ENCODE measurements at regions not wholly inside any gene's neighbourhood (a gene's known extent, or its start where the extent isn't known, plus 50 kb on each side); places are given as distances from the start of the nearest gene placed in this dataset.

- Mint-ChIP-seq H3K4me3 (ENCODE audit: low read depth) (no peak overlapping the region), H3K9me3 (peaks cover 11% of the 10 kb centered on the region)
Measured at GRCh38 chr5:135162661-135163265, 128.7 kb upstream of the PITX1 start.

DNA sequence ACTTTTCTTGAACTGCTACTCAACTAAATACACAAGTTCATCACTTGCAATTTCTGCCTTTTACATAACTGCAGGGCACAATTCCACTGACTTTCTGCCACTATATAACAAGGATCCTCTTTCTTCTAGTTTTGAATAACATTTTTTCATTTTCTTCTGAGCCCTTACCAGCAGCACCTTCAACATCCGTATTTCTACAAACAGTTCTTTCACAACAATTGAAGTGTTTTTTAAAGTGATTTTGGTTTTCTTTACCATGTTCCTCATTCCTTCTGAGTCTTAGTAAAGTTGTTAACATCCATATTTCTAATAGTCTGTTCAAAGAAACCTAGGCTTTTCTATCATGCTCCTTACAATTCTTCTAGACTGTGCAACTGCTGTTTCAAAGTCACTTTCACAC lies 127.2 kb upstream of the PITX1 start:
- DNase-seq (ENCODE audit: low spot score) = no peak
- H3K27ac Mint-ChIP-seq = no peak overlapping the region
- peaks cover 10% of the 10 kb centered on the region for H3K27me3 Mint-ChIP-seq (ENCODE audit: low read depth)
- H3K4me3 Mint-ChIP-seq (ENCODE audit: low read depth) = no peak overlapping the region
- H3K9me3 Mint-ChIP-seq = peaks cover 11% of the 10 kb centered on the region
- intact Hi-C loops (cut with micrococcal nuclease) = no loop called here
- H3K36me3 Mint-ChIP-seq (ENCODE audit: low read depth) = no peaks in the 10 kb centered on the region
- no peaks in the 10 kb centered on the region for H3K4me1 Mint-ChIP-seq (ENCODE audit: low read depth)

More at GRCh38 chr5:135162661-135163265, 128.7 kb upstream of the PITX1 start:
- intact Hi-C loops (cut with micrococcal nuclease) = no loop called here
- no peaks in the 10 kb centered on the region for H3K36me3 Mint-ChIP-seq (ENCODE audit: low read depth)
- H3K27me3 Mint-ChIP-seq (ENCODE audit: low read depth) = peaks cover 17% of the 10 kb centered on the region
- no peak overlapping the region for H3K27ac Mint-ChIP-seq
- no peak for DNase-seq (ENCODE audit: low spot score)
- no peaks in the 10 kb centered on the region for H3K4me1 Mint-ChIP-seq (ENCODE audit: low read depth)

DNA sequence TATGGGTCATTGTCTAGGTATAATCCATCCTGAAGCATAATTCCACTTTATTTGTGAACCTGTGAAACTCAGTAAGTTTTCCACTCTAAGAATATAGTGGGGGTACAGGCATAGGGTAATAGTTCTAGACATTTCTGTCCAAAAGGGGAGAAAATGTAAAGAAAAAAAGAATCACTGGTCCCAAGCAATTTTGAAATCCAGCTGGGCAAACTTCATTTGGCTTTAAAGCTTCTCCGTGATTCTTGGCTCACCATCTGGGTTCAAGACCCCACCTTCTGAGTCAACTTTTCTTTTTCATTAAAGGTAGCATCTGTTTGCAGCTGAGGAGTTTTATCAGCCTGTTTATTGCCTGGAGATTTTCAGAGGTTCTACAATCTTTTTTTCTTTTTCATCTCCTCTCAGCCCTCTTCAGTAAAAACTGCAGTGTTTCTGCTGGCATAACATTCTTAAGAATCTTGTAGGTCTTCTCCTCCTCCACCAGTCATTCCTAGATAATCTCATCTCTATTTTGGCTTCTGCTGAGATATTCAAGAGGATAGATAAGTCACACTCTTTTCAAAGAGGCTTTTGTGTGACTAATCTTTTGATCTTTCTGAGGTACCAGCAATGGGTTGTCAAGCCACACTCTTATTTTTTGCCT lies 126.1 kb upstream of the PITX1 start:
- no peak overlapping the region for H3K27ac Mint-ChIP-seq
- no peak overlapping the region for H3K4me3 Mint-ChIP-seq (ENCODE audit: low read depth)
- intact Hi-C loops (cut with micrococcal nuclease) = no loop called here
- H3K27me3 Mint-ChIP-seq (ENCODE audit: low read depth) = peaks cover 10% of the 10 kb centered on the region
- no peaks in the 10 kb centered on the region for H3K36me3 Mint-ChIP-seq (ENCODE audit: low read depth)
- peaks cover 11% of the 10 kb centered on the region for H3K9me3 Mint-ChIP-seq
- no peak for DNase-seq (ENCODE audit: low spot score)
- no peaks in the 10 kb centered on the region for H3K4me1 Mint-ChIP-seq (ENCODE audit: low read depth)

DNA sequence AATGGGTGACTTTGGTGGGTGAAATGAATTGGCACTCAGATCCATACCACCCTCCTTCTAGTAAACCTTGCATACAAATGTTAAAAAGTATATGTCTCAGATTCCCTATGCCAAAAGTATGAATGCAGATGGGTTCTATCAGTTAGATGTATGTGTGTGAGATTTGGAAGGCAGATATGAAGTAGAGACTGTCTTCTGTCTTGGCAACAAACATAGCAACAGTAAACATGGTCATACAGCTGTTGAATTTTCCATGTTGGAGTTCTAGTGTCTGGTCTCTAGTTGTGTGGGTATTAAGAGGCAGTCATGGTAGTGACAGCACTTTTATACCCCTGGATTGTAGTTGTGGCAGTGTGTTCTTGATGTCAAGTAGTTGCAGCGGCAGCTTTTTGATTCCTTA lies 125.6 kb upstream of the PITX1 start:
- no peaks in the 10 kb centered on the region for H3K4me1 Mint-ChIP-seq (ENCODE audit: low read depth)
- H3K9me3 Mint-ChIP-seq = peaks cover 11% of the 10 kb centered on the region
- DNase-seq (ENCODE audit: low spot score) = no peak
- H3K4me3 Mint-ChIP-seq (ENCODE audit: low read depth) = no peak overlapping the region
- intact Hi-C loops (cut with micrococcal nuclease) = no loop called here
- no peaks in the 10 kb centered on the region for H3K36me3 Mint-ChIP-seq (ENCODE audit: low read depth)
- no peak overlapping the region for H3K27ac Mint-ChIP-seq
- H3K27me3 Mint-ChIP-seq (ENCODE audit: low read depth) = peaks cover 10% of the 10 kb centered on the region

DNA sequence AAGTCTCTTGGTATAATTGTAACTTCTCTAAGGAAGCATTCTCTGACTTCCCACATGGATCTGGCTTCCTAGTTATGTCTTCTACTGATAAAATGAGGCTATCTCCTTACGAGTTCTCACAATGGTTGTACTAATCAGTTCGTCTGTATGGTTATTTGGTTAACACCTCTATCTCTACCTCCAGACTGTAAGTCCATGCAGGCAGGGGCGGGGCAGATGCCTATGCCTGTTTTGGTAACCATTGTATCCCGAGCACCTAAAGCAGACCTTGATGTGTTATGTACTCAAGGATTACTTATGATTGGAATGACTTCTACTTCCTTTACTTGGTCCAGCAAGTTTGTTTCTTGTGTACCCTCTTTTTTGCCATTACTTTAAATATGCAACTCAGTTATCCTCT lies 125.0 kb upstream of the PITX1 start:
- intact Hi-C loops (cut with micrococcal nuclease) = no loop called here
- DNase-seq (ENCODE audit: low spot score) = no peak
- H3K9me3 Mint-ChIP-seq = peaks cover 11% of the 10 kb centered on the region
- H3K27me3 Mint-ChIP-seq (ENCODE audit: low read depth) = peaks cover 10% of the 10 kb centered on the region
- no peak overlapping the region for H3K4me3 Mint-ChIP-seq (ENCODE audit: low read depth)
- H3K36me3 Mint-ChIP-seq (ENCODE audit: low read depth) = no peaks in the 10 kb centered on the region
- H3K27ac Mint-ChIP-seq = no peak overlapping the region
- no peaks in the 10 kb centered on the region for H3K4me1 Mint-ChIP-seq (ENCODE audit: low read depth)

GRCh38 chr5:135158314-135158697 lies 124.3 kb upstream of the PITX1 start:
- Mint-ChIP-seq H3K4me1 (ENCODE audit: low read depth) (no peaks in the 10 kb centered on the region), H3K36me3 (ENCODE audit: low read depth) (no peaks in the 10 kb centered on the region), H3K27me3 (ENCODE audit: low read depth) (peaks cover 10% of the 10 kb centered on the region), H3K9me3 (peaks cover 11% of the 10 kb centered on the region), H3K27ac (no peak overlapping the region), H3K4me3 (ENCODE audit: low read depth) (no peak overlapping the region)
- DNase-seq (ENCODE audit: low spot score) = no peak
- intact Hi-C loops (cut with micrococcal nuclease) = no loop called here

GRCh38 chr5:135157421-135158313 lies 123.6 kb upstream of the PITX1 start:
- no peak overlapping the region for H3K4me3 Mint-ChIP-seq (ENCODE audit: low read depth)
- H3K27me3 Mint-ChIP-seq (ENCODE audit: low read depth) = peaks cover 10% of the 10 kb centered on the region
- peaks cover 11% of the 10 kb centered on the region for H3K9me3 Mint-ChIP-seq
- DNase-seq (ENCODE audit: low spot score) = no peak
- no peaks in the 10 kb centered on the region for H3K4me1 Mint-ChIP-seq (ENCODE audit: low read depth)
- intact Hi-C loops (cut with micrococcal nuclease) = no loop called here
- H3K27ac Mint-ChIP-seq = no peak overlapping the region
- H3K36me3 Mint-ChIP-seq (ENCODE audit: low read depth) = no peaks in the 10 kb centered on the region

DNA sequence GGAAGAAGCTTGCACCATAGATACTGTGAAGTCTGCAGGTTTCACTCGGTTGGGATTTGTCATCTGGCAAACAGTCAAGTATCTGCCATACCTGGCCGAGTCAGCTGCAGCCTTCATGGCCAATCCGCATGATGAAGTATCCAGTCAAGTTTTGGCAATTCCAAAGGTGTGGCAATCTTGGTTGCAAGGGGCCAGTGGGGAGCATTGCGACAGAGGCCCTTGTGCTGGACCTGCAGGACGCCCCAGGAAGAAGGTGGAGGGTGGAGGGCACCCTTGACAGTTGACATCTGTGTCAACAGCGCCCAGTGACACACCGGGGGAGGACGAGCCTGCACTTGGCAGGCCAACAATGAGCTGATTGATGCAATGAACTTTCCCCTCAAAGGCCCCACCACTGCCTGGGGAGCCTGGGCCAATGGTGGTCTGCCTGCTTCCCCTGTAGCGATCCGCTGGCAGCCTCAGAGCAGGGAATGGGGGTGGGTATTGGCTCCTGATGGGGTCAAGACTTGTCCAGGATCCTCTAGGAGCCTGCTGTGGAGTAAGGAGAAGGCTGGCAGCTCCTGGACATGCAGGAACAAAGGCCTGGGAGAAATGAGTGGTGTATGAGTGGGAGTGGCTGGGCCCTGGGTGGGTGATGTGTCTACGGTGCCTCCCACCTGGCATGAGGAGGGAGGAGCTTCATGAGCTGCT lies 122.8 kb upstream of the PITX1 start:
- Mint-ChIP-seq H3K4me1 (ENCODE audit: low read depth) (no peaks in the 10 kb centered on the region), H3K27me3 (ENCODE audit: low read depth) (peaks cover 10% of the 10 kb centered on the region), H3K9me3 (peaks cover 11% of the 10 kb centered on the region), H3K27ac (no peak overlapping the region), H3K36me3 (ENCODE audit: low read depth) (no peaks in the 10 kb centered on the region), H3K4me3 (ENCODE audit: low read depth) (no peak overlapping the region)
- intact Hi-C loops (cut with micrococcal nuclease) = no loop called here
- no peak for DNase-seq (ENCODE audit: low spot score)

DNA sequence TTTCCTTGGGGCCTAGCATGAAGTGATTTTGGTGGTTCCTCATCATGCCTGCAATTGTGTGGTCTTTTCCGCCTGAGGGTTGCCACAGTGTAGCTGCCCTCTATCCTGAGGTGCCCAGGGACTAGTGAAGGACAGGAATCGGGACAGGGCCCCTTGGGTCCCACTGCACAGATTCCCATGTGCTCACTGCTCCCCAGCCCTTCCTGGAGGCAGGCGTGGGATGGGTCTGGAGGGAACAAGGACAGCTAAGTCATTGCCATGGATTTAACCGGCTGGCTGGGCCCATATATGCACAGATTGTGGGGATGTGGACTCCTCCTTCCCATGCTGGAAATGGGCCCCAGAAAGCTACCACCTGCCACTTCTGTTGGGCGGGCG lies 122.3 kb upstream of the PITX1 start:
- no peak overlapping the region for H3K27ac Mint-ChIP-seq
- no peaks in the 10 kb centered on the region for H3K36me3 Mint-ChIP-seq (ENCODE audit: low read depth)
- peaks cover 11% of the 10 kb centered on the region for H3K9me3 Mint-ChIP-seq
- DNase-seq (ENCODE audit: low spot score) = no peak
- intact Hi-C loops (cut with micrococcal nuclease) = no loop called here
- H3K27me3 Mint-ChIP-seq (ENCODE audit: low read depth) = peaks cover 8% of the 10 kb centered on the region
- no peaks in the 10 kb centered on the region for H3K4me1 Mint-ChIP-seq (ENCODE audit: low read depth)
- H3K4me3 Mint-ChIP-seq (ENCODE audit: low read depth) = no peak overlapping the region

- Mint-ChIP-seq H3K27me3 (ENCODE audit: low read depth) (peaks cover 5% of the 10 kb centered on the region), H3K27ac (no peak overlapping the region), H3K9me3 (peaks cover 11% of the 10 kb centered on the region), H3K4me1 (ENCODE audit: low read depth) (no peaks in the 10 kb centered on the region), H3K36me3 (ENCODE audit: low read depth) (no peaks in the 10 kb centered on the region), H3K4me3 (ENCODE audit: low read depth) (no peak overlapping the region)
- intact Hi-C loops (cut with micrococcal nuclease) = no loop called here
- no peak for DNase-seq (ENCODE audit: low spot score)
Measured at GRCh38 chr5:135155616-135156214, 121.7 kb upstream of the PITX1 start.

GRCh38 chr5:135154961-135155360 lies 120.9 kb upstream of the PITX1 start:
- Mint-ChIP-seq H3K36me3 (ENCODE audit: low read depth) (no peaks in the 10 kb centered on the region), H3K4me1 (ENCODE audit: low read depth) (no peaks in the 10 kb centered on the region), H3K4me3 (ENCODE audit: low read depth) (no peak overlapping the region), H3K9me3 (peaks cover 11% of the 10 kb centered on the region), H3K27me3 (ENCODE audit: low read depth) (peaks cover 2% of the 10 kb centered on the region), H3K27ac (no peak overlapping the region)
- no peak for DNase-seq (ENCODE audit: low spot score)
- intact Hi-C loops (cut with micrococcal nuclease) = no loop called here

GRCh38 chr5:135154197-135154596 lies 120.2 kb upstream of the PITX1 start:
- DNase-seq (ENCODE audit: low spot score) = no peak
- H3K27me3 Mint-ChIP-seq (ENCODE audit: low read depth) = no peaks in the 10 kb centered on the region
- H3K4me3 Mint-ChIP-seq (ENCODE audit: low read depth) = no peak overlapping the region
- no peak overlapping the region for H3K27ac Mint-ChIP-seq
- intact Hi-C loops (cut with micrococcal nuclease) = no loop called here
- H3K4me1 Mint-ChIP-seq (ENCODE audit: low read depth) = no peaks in the 10 kb centered on the region
- H3K36me3 Mint-ChIP-seq (ENCODE audit: low read depth) = no peaks in the 10 kb centered on the region
- H3K9me3 Mint-ChIP-seq = peaks cover 9% of the 10 kb centered on the region

All from activated T-helper 2 cell treated with anti-CD3 and anti-CD28 coated beads, Interferon-gamma antibody, Interleukin-2, Interleukin-4, amounts not matched to agents 10 μg/mL and 5 μg/mL and 100 μg/mL, durations not matched to agents 14 hours and 24 hours and 36 hours (primary cell).